Aorta (tissue), 5 donors: ENCODE measurements at regions not wholly inside any gene's neighbourhood (a gene's known extent, or its start where the extent isn't known, plus 50 kb on each side); places are given as distances from the start of the nearest gene placed in this dataset.

ENCODE experiments used
- ATAC-seq: fragments of 200-7000 bp; cut with Tn5 transposase; one replicate; pipeline ENCODE4 v1.9.1; 2022; ENCODE audit warnings: moderate library complexity; ENCODE audit not compliant: low FRiP score
- DNase-seq, 2 donors: peaks; one replicate each; pipeline ENCODE4 v3.0.0-alpha.2; 2020
- H3K27ac ChIP-seq, 2 donors: one replicate each; pipeline ENCODE4 v1.5.1; 2013; ENCODE audit warnings: low read length in 2 of 2, mild to moderate bottlenecking in 2 of 2, moderate library complexity in 2 of 2, control low read depth in 1 of 2, inconsistent platforms in 1 of 2, low read depth in 1 of 2
- H3K27me3 ChIP-seq, 2 donors: one replicate each; pipeline ENCODE4 v1.6.1; 2013; ENCODE audit warnings: control low read depth in 1 of 2, low read length in 1 of 2, mild to moderate bottlenecking in 1 of 2, moderate library complexity in 1 of 2; ENCODE audit not compliant: insufficient read depth in 2 of 2, control insufficient read depth in 1 of 2
- H3K36me3 ChIP-seq, 2 donors: one replicate each; pipeline ENCODE4 v1.6.1; 2013; ENCODE audit warnings: control low read depth in 1 of 2, low read length in 1 of 2, mild to moderate bottlenecking in 1 of 2; ENCODE audit not compliant: insufficient read depth in 2 of 2, control insufficient read depth in 1 of 2
- H3K4me1 ChIP-seq, 2 donors: one replicate each; pipeline ENCODE4 v1.6.1; 2013; ENCODE audit warnings: low read length in 2 of 2, control low read depth in 1 of 2, mild to moderate bottlenecking in 1 of 2, moderate library complexity in 1 of 2; ENCODE audit not compliant: insufficient read depth in 2 of 2, control insufficient read depth in 1 of 2
- H3K4me3 ChIP-seq, 2 donors: one replicate each; pipeline ENCODE4 v1.5.1; 2013; ENCODE audit warnings: low read length in 2 of 2, control low read depth in 1 of 2, mild to moderate bottlenecking in 1 of 2
- H3K9me3 ChIP-seq: one replicate; pipeline ENCODE4 v1.6.1; 2013; ENCODE audit warnings: mild to moderate bottlenecking, low read length; ENCODE audit not compliant: control insufficient read depth
- WGBS, 2 donors: extraction: QIAGEN DNeasy Blood & Tissue Kit; methylation state at CpG; one replicate each; pipeline ENCODE4 v1.1.7; 2013; 5-methylcytosine and 5-hydroxymethylcytosine counted together
- intact Hi-C, 2 donors: fragments of 100-400 bp; cut with DNase I; formaldehyde crosslinking; loops; one replicate each; pipeline versions ENCODE4 v1.14.2 to v1.15.0; 2022
- donor health status: healthy with polysubstance abuse.
- donor health status: Bipolar disorder and iron deficiency.
- donor health status: DM: no; HTN: no; CAD: no.
- donor health status: DM: no; HTN: no; CAD: no.
- donor health status: DM: yes; HTN: yes; CAD: no.

DNA sequence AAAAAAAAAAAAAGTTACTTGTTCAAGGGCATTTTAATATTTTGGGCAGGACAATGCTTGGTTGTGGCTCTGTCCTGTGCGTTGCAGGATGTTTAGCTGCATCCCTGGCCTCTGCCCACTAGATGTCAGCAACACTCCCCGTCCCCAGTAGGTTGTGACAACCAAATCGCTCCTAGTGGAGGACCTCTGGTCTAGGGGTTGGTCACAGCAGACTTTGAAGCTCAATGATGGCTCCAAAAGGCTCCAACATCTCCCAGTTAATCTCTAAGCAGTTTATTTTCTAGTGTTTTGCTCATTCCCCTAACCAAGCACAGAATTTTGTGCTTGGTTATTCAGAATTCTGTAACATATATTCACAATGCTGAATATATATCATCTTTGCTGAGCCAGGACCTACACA, 67.0 kb downstream of the CHRNA1 start:
- intact Hi-C loops, result no loop called here

DNA sequence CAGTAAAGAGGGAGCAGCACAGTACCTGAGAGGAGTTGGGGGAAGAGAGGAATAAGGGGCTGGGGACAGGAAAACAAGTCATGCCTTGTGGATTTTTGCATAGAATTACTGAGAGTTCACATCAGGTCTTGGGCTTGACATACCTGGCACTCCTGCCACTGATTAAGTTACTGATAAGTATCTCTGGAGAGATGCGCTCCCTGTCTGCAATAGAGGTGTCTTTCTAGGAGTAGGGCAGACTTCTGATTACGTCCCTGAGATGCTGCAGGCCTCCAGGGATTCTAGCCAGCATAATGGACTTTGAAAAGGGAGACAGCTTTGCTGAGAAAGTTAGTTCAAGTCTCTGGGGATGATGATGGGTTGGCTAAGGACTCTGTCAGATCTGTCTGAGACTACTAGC, 69.4 kb downstream of the CHRNA1 start:
- ATAC-seq (no peak), DNase-seq (no peak)
- WGBS, 2 donors, result 59 to 77% methylated on average over 2 of the region's 2 CpGs
- H3K4me1 ChIP-seq, result no peaks in the 10 kb centered on the region
- H3K36me3 ChIP-seq, result no peaks in the 10 kb centered on the region
- no peaks in the 10 kb centered on the region for H3K9me3 ChIP-seq
- intact Hi-C loops, result loop anchor here in 1 of 2 donors (5.0 kb wide), 1 partner anchor 233 kb away; no protein-coding TSS in a partner anchor
- no peak overlapping the region for H3K27ac ChIP-seq
- no peak overlapping the region for H3K4me3 ChIP-seq
- H3K27me3 ChIP-seq, result no peaks in the 10 kb centered on the region

More for the DNA sequence above, 67.0 kb downstream of the CHRNA1 start:
- WGBS, 2 donors, result 0 to 3% methylated on average over 3 of the region's 3 CpGs
- Histone ChIP-seq H3K4me1 (no peaks in the 10 kb centered on the region), H3K27me3 (no peaks in the 10 kb centered on the region), H3K36me3 (no peaks in the 10 kb centered on the region), H3K4me3 (no peak overlapping the region), H3K27ac (no peak overlapping the region), H3K9me3 (no peaks in the 10 kb centered on the region)
- ATAC-seq, result peak; percentile 78
- DNase-seq, result no peak

DNA sequence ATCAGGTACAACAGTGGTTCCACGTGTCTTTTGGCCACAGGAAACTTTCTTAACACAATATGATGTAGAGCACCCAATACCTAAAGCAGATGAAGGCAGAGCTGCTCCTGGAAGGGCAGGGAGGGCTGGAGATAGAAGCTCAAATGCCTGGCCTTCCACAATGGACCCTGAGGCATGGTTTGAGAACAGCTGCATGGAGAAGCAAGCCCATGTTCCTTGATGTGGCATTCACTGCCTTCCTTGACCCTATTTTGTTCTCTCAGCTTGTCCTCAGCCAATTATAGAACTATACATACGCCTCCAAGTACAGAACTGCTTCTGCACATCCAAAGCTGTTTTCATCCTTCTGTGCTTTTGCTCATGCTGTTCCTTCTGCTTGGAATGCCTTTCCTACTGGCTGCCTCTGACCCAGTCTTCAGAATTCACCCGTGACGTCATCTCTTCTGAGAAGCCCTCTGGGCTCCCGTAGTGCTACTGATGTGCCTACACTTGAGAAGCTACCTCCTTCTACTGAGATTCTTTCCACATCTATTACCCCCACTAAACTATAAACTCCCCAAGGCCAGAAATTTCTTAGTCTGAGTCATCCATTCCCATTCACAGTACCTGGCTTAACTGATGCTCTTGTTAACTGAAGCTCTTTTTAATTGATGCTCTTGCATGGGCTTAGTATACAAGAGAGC, 69.9 kb downstream of the CHRNA1 start:
- no peak overlapping the region for H3K27ac ChIP-seq
- WGBS, 2 donors, result 90 to 93% methylated on average over 5 of the region's 5 CpGs
- H3K4me1 ChIP-seq, result no peaks in the 10 kb centered on the region
- ATAC-seq, result no peak
- no peaks in the 10 kb centered on the region for H3K36me3 ChIP-seq
- DNase-seq, result no peak
- H3K9me3 ChIP-seq, result no peaks in the 10 kb centered on the region
- intact Hi-C loops, result loop anchor here in 1 of 2 donors (5.0 kb wide), 1 partner anchor 232 kb away; no protein-coding TSS in a partner anchor
- H3K27me3 ChIP-seq, result no peaks in the 10 kb centered on the region
- no peak overlapping the region for H3K4me3 ChIP-seq

DNA sequence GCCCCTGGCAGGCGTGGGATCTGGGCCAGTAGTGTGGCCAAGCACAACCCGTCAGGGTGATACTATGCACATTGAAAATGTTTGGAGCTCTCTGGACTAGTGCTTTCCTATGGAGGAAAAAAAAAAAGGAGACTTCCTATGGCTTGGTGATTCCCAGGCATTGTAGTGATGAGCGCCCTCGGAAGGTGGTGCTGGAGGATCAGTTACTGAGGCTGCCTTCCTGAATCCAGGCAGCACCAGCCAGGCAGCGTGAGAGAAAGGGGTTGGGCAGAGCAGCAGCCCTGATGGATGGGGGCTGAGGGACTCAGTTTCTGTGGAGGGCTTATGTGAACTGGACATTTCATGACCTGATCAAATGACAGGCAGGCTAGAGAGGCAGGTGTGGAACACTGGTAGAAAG, 70.9 kb downstream of the CHRNA1 start:
- Histone ChIP-seq H3K27ac (no peak overlapping the region), H3K4me1 (no peaks in the 10 kb centered on the region), H3K4me3 (no peak overlapping the region), H3K36me3 (no peaks in the 10 kb centered on the region), H3K27me3 (no peaks in the 10 kb centered on the region), H3K9me3 (no peaks in the 10 kb centered on the region)
- DNase-seq, result no peak
- WGBS, 2 donors, result 90 to 93% methylated on average over 5 of the region's 5 CpGs
- intact Hi-C loops, result loop anchor here in 1 of 2 donors (5.0 kb wide), 1 partner anchor 231 kb away; no protein-coding TSS in a partner anchor
- no peak for ATAC-seq

DNA sequence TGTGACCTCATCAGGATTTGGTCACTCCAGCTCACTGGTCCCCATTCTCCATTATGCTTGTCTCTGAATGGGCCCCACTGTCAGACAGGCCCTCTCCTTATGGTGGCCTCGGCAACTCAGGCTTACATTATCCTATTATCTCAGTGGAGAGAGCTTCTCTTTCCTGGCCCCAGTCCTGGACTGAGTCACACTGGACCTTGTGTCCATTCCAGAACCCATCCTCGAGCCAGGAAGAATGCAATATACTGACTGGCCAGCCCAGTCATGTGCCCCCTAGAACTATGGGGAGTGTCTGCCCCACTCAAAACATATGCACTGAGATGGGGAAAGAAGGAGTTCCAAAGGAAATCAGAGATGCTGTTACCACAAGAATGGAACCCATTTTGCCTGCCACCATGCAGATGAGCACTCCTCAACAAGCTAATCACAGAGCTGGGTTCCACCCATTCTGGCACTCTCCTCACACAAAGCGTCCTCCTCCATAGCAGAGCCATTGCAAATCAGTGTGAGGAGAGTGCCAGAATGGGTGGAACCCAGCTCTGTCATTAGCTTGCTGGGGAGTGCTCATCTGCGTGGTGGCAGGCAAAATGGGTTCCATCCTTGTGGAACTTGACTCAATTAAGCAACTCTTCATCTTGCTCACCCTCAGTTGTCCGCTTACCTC, 71.9 kb downstream of the CHRNA1 start:
- WGBS, 2 donors, result 90 to 95% methylated on average over 5 of the region's 5 CpGs

DNA sequence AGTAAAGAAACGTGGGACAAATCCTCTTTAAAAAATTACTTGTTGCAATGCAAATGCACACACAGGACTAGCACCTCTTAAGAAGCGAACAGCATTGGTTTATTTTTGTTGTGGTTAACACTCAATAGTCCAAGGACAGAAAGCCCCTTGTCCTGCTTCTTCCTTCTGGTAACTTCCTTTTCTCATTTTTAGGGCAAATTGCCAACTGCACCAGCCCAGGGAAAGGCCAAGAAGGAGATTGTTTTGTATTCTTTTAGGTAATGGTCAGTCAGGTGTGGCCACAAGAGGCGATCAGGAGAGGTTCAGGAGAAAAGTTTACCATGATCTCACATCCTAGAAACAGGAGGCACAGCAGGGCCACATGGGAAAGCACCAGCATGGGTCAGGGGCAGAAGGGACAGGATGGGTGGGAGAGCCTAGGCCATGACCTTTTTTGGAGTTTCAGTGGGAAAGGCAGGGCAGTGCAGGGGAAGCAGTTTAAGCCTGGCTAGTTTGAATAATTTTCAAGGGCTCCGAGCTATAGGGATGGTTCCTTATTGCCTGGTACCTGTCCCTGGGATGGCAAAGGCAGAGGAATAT, 73.0 kb downstream of the CHRNA1 start:
- Histone ChIP-seq H3K27me3 (no peaks in the 10 kb centered on the region), H3K27ac (no peak overlapping the region), H3K36me3 (no peaks in the 10 kb centered on the region), H3K9me3 (no peaks in the 10 kb centered on the region), H3K4me1 (no peaks in the 10 kb centered on the region), H3K4me3 (no peak overlapping the region)
- ATAC-seq (no peak), DNase-seq (no peak)
- intact Hi-C loops, result loop anchor here in 1 of 2 donors (5.0 kb wide), 1 partner anchor 229 kb away; no protein-coding TSS in a partner anchor
- WGBS, 2 donors, result 86 to 87% methylated on average over 4 of the region's 4 CpGs

More for the DNA sequence above, 71.9 kb downstream of the CHRNA1 start:
- ATAC-seq, result peak; percentile 5
- H3K27me3 ChIP-seq, result no peaks in the 10 kb centered on the region
- no peaks in the 10 kb centered on the region for H3K4me1 ChIP-seq
- no peaks in the 10 kb centered on the region for H3K36me3 ChIP-seq
- no peak overlapping the region for H3K4me3 ChIP-seq
- H3K27ac ChIP-seq, result no peak overlapping the region
- DNase-seq, result no peak
- intact Hi-C loops, result loop anchor here in 1 of 2 donors (5.0 kb wide), 1 partner anchor 230 kb away; no protein-coding TSS in a partner anchor
- H3K9me3 ChIP-seq, result no peaks in the 10 kb centered on the region

DNA sequence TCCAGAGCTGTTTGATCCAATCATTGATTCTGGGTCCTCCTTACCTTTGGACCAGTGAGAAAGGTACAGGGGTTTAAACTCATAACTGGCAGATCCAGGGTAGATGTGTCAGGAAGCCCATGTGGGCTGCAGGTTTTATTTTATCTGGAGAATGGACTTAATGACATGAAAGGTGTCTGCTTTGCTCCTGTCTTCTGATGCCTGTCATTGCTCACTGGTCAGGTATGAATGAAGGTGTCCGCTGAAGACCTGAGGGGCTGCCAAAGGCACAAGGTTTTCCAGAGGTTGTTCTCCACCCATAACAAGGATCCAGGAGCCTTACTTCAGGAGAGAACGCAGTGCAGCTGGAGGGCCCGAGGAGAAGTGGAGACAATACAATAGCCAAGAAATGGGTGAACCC, 74.2 kb downstream of the CHRNA1 start:
- DNase-seq (no peak), ATAC-seq (no peak)
- intact Hi-C loops, result loop anchor here in 1 of 2 donors (5.0 kb wide), 1 partner anchor 228 kb away; no protein-coding TSS in a partner anchor
- H3K36me3 ChIP-seq, result no peaks in the 10 kb centered on the region
- H3K27me3 ChIP-seq, result no peaks in the 10 kb centered on the region
- no peaks in the 10 kb centered on the region for H3K9me3 ChIP-seq
- no peak overlapping the region for H3K4me3 ChIP-seq
- H3K27ac ChIP-seq, result no peak overlapping the region
- H3K4me1 ChIP-seq, result no peaks in the 10 kb centered on the region
- WGBS, 2 donors, result 91 to 94% methylated on average over 3 of the region's 3 CpGs

DNA sequence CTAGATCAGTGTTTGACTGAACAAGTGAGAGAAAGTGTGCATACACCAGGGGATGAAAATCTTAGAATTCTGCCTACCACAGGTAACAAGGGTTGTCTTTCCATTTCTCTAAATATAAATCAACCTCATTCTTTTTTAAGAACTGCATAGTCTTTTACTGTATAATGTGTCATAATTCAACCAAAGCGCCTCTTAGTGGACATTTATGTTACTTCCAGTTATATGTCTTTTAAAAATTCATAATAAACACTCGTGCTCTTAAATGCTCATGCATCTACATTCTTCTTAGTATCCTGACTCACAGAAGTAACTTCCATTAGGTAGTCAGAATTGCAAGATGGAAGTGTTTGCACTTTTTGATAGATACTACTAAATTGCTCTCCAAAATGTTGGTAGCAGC, 76.2 kb downstream of the CHRNA1 start:
- intact Hi-C loops, result loop anchor here in 1 of 2 donors (5.0 kb wide), 1 partner anchor 106 kb away; no protein-coding TSS in a partner anchor
- no peaks in the 10 kb centered on the region for H3K4me1 ChIP-seq
- ATAC-seq (no peak), DNase-seq (no peak)
- WGBS, 2 donors, result 7 to 13% methylated on average over 2 of the region's 2 CpGs
- no peak overlapping the region for H3K27ac ChIP-seq
- H3K4me3 ChIP-seq, result no peak overlapping the region
- H3K36me3 ChIP-seq, result no peaks in the 10 kb centered on the region
- no peaks in the 10 kb centered on the region for H3K27me3 ChIP-seq
- no peaks in the 10 kb centered on the region for H3K9me3 ChIP-seq
